ENCODE measurements at regions not wholly inside any gene's neighbourhood (a gene's known extent, or its start where the extent isn't known, plus 50 kb on each side); places are given as distances from the start of the nearest gene placed in this dataset.

- TF ChIP-seq, protein P1, sequence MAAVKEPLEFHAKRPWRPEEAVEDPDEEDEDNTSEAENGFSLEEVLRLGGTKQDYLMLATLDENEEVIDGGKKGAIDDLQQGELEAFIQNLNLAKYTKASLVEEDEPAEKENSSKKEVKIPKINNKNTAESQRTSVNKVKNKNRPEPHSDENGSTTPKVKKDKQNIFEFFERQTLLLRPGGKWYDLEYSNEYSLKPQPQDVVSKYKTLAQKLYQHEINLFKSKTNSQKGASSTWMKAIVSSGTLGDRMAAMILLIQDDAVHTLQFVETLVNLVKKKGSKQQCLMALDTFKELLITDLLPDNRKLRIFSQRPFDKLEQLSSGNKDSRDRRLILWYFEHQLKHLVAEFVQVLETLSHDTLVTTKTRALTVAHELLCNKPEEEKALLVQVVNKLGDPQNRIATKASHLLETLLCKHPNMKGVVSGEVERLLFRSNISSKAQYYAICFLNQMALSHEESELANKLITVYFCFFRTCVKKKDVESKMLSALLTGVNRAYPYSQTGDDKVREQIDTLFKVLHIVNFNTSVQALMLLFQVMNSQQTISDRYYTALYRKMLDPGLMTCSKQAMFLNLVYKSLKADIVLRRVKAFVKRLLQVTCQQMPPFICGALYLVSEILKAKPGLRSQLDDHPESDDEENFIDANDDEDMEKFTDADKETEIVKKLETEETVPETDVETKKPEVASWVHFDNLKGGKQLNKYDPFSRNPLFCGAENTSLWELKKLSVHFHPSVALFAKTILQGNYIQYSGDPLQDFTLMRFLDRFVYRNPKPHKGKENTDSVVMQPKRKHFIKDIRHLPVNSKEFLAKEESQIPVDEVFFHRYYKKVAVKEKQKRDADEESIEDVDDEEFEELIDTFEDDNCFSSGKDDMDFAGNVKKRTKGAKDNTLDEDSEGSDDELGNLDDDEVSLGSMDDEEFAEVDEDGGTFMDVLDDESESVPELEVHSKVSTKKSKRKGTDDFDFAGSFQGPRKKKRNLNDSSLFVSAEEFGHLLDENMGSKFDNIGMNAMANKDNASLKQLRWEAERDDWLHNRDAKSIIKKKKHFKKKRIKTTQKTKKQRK (IDR thresholded peaks at IDR 0.05; ENCODE audit: low read depth, low read length), result no peak
- no peak for TF ChIP-seq CREB1 (IDR thresholded peaks at IDR 0.05; ENCODE audit: low read depth)
- no peak for TF ChIP-seq ZNF24 (IDR thresholded peaks at IDR 0.05)
- no peak for TF ChIP-seq SP1 (IDR thresholded peaks at IDR 0.05; ENCODE audit: low read depth, low read length)
- no peak for TF ChIP-seq BCL11A (IDR thresholded peaks at IDR 0.05; ENCODE audit: low read depth, low read length)
- no peak for TF ChIP-seq BRCA1 (IDR thresholded peaks at IDR 0.05; ENCODE audit: low read depth, low read length)
- no peak for TF ChIP-seq PAX8 (IDR thresholded peaks at IDR 0.05)
Measured at GRCh38 chr11:128338811-128339210, 248.5 kb downstream of the ETS1 start (continued).

GRCh38 chr11:128336203-128336602, 251.2 kb downstream of the ETS1 start:
- no peaks in the 10 kb centered on the region for H3K36me3 ChIP-seq (ENCODE audit: control insufficient read depth in 2 of 2, insufficient read depth in 2 of 2, low read length in 1 of 2)
- FAIRE-seq (no peak), DNase-seq (ENCODE audit: low read depth, low spot score) (no peak), ATAC-seq (no peak)
- H3K4me2 ChIP-seq (ENCODE audit: control insufficient read depth, insufficient read depth), result no peak overlapping the region
- in situ Hi-C loops (cut with MboI), result no loop called here
- no peaks in the 10 kb centered on the region for H3K79me2 ChIP-seq (ENCODE audit: control insufficient read depth, insufficient read depth, low read length)
- intact Hi-C loops (cut with micrococcal nuclease; ENCODE audit: unreplicated experiment), result no loop called here
- WGBS (ENCODE audit: insufficient coverage, insufficient replicate concordance, low lambda C conversion rate, missing lambda C conversion rate), result 91% methylated on average over 6 of the region's 6 CpGs
- no peak overlapping the region for H3K9ac ChIP-seq (ENCODE audit: control insufficient read depth, insufficient read depth, low read length)
- H4K20me1 ChIP-seq (ENCODE audit: control insufficient read depth, insufficient read depth), result no peaks in the 10 kb centered on the region
- POLR2A ChIA-PET, result interaction anchor here (1.0 kb wide), 1 partner anchor 76 kb away, joined by 3 read pairs; no protein-coding TSS in a partner anchor
- H3K4me1 ChIP-seq (ENCODE audit: control insufficient read depth, insufficient read depth, low read length), result no peaks in the 10 kb centered on the region
- H2AFZ ChIP-seq (ENCODE audit: control insufficient read depth, low read depth, low read length), result no peak overlapping the region
- CTCF ChIA-PET, result interaction anchor here (1.2 to 1.9 kb wide), 3 partner anchors 9 to 83 kb away, joined by 3 to 4 read pairs (median 3); no protein-coding TSS in a partner anchor
- no peaks in the 10 kb centered on the region for H3K9me3 ChIP-seq (replicated peaks; ENCODE audit: control insufficient read depth, insufficient read depth, low read length)
- no peaks in the 10 kb centered on the region for H3K27me3 ChIP-seq (replicated peaks in 1 of 2; ENCODE audit: control insufficient read depth in 2 of 2, insufficient read depth in 2 of 2, low read length in 1 of 2)
- RAD21 ChIA-PET (ENCODE audit: unreplicated experiment), result no interaction called here
- no peak overlapping the region for H3K4me3 ChIP-seq
- SMC1A ChIA-PET (ENCODE audit: uncharacterized antibody, unreplicated experiment), result interaction anchor here (0.9 to 1.8 kb wide), 4 partner anchors 8 to 57 kb away, joined by 3 to 5 read pairs (median 4); no protein-coding TSS in a partner anchor
- no peak overlapping the region for H3K27ac ChIP-seq (ENCODE audit: control insufficient read depth, insufficient read depth)
- no TSS peak for BruUV-seq (replicated peaks)
- TF ChIP-seq TCF7 (IDR thresholded peaks at IDR 0.05; ENCODE audit: borderline replicate concordance) (no peak), CHD1 (IDR thresholded peaks at IDR 0.05; ENCODE audit: low read depth, low read length) (no peak), PAX8 (IDR thresholded peaks at IDR 0.05) (no peak), PKNOX1 (IDR thresholded peaks at IDR 0.05) (no peak), POLR2AphosphoS5 (IDR thresholded peaks at IDR 0.05; ENCODE audit: low read length) (no peak), RELB (IDR thresholded peaks at IDR 0.05; ENCODE audit: low read depth) (no peak), KAT2A (conservative IDR thresholded peaks at IDR 0.05; ENCODE audit: control insufficient read depth, low read depth, low read length) (no peak), SMAD1 (IDR thresholded peaks at IDR 0.05; ENCODE audit: low read depth, partially characterized antibody) (no peak), MTA2 (IDR thresholded peaks at IDR 0.05; ENCODE audit: low read depth) (no peak)
- TF ChIP-seq, protein P2, sequence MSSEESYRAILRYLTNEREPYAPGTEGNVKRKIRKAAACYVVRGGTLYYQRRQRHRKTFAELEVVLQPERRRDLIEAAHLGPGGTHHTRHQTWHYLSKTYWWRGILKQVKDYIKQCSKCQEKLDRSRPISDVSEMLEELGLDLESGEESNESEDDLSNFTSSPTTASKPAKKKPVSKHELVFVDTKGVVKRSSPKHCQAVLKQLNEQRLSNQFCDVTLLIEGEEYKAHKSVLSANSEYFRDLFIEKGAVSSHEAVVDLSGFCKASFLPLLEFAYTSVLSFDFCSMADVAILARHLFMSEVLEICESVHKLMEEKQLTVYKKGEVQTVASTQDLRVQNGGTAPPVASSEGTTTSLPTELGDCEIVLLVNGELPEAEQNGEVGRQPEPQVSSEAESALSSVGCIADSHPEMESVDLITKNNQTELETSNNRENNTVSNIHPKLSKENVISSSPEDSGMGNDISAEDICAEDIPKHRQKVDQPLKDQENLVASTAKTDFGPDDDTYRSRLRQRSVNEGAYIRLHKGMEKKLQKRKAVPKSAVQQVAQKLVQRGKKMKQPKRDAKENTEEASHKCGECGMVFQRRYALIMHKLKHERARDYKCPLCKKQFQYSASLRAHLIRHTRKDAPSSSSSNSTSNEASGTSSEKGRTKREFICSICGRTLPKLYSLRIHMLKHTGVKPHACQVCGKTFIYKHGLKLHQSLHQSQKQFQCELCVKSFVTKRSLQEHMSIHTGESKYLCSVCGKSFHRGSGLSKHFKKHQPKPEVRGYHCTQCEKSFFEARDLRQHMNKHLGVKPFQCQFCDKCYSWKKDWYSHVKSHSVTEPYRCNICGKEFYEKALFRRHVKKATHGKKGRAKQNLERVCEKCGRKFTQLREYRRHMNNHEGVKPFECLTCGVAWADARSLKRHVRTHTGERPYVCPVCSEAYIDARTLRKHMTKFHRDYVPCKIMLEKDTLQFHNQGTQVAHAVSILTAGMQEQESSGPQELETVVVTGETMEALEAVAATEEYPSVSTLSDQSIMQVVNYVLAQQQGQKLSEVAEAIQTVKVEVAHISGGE (CRISPR knock-in tag; IDR thresholded peaks at IDR 0.05), result no peak

Measured in GM12878 (cell line).